Activated CD4-positive, alpha-beta T cell treated with anti-CD3 and anti-CD28 coated beads for 36 hours (primary cell): ENCODE measurements at regions not wholly inside any gene's neighbourhood (a gene's known extent, or its start where the extent isn't known, plus 50 kb on each side); places are given as distances from the start of the nearest gene placed in this dataset.

Experiments used
- ATAC-seq: fragments of 200-7000 bp; cut with Tn5 transposase; one replicate; pipeline ENCODE4 v1.10.0; 2021; ENCODE audit warnings: mild to moderate bottlenecking, moderate library complexity
- CTCF ChIA-PET: fragments of 350-600 bp; sonication (Branson Sonifier 250); formaldehyde crosslinking; loops from one replicate; lab custom pipeline; 2021; ENCODE audit warnings: antibody characterized with exemption; lab: Charles Lee
- POLR2A ChIA-PET: fragments of 350-600 bp; sonication (Branson Sonifier 250); formaldehyde crosslinking; loops from one replicate; lab custom pipeline; 2021; ENCODE audit warnings: antibody characterized with exemption, inconsistent platforms; lab: Charles Lee
- DNase-seq: peaks from one replicate; pipeline ENCODE4 v3.0.0-alpha.2; 2020
- H3K27ac Mint-ChIP-seq: one replicate; pipeline ENCODE4 v1.8.0; 2021; ENCODE audit warnings: mixed read lengths
- H3K27me3 Mint-ChIP-seq: one replicate; pipeline ENCODE4 v1.8.0; 2021; ENCODE audit warnings: mixed read lengths
- H3K36me3 Mint-ChIP-seq: one replicate; pipeline ENCODE4 v1.8.0; 2021; ENCODE audit warnings: low read depth, mixed read lengths
- H3K4me1 Mint-ChIP-seq: one replicate; pipeline ENCODE4 v1.8.0; 2021; ENCODE audit warnings: mixed read lengths
- H3K4me3 Mint-ChIP-seq: one replicate; pipeline ENCODE4 v1.8.0; 2021; ENCODE audit warnings: mild to moderate bottlenecking, moderate library complexity, mixed read lengths
- H3K9me3 Mint-ChIP-seq: one replicate; pipeline ENCODE4 v1.8.0; 2021; ENCODE audit warnings: low read depth, mixed read lengths
- intact Hi-C, 2 experiments: fragments of 100-400 bp; cut with DNase I in 1 of 2; cut with micrococcal nuclease in 1 of 2; formaldehyde crosslinking; loops; one replicate each; pipeline versions ENCODE4 v1.14.2 to v1.15.1; 2022 to 2024; cut with DNase I, micrococcal nuclease

- intact Hi-C loops: no loop called here
- ATAC-seq: no peak
- Mint-ChIP-seq H3K27ac (no peak overlapping the region), H3K27me3 (no peaks in the 10 kb centered on the region), H3K4me1 (no peaks in the 10 kb centered on the region), H3K4me3 (no peak overlapping the region), H3K9me3 (peaks cover 19% of the 10 kb centered on the region), H3K36me3 (no peaks in the 10 kb centered on the region)
- DNase-seq: no peak
- CTCF ChIA-PET: no interaction called here
- POLR2A ChIA-PET: no interaction called here
Observed at GRCh38 chr17:53891726-53892125, 69.0 kb downstream of the KIF2B start.

GRCh38 chr17:53892222-53892621 is 69.5 kb downstream of the KIF2B start:
- Mint-ChIP-seq H3K36me3 (no peaks in the 10 kb centered on the region), H3K27ac (no peak overlapping the region), H3K9me3 (peaks cover 19% of the 10 kb centered on the region), H3K4me3 (no peak overlapping the region), H3K4me1 (no peaks in the 10 kb centered on the region), H3K27me3 (no peaks in the 10 kb centered on the region)
- no peak for DNase-seq
- no peak for ATAC-seq
- ChIA-PET CTCF (no interaction called here), POLR2A (no interaction called here)
- intact Hi-C loops: no loop called here

- H3K27ac Mint-ChIP-seq: no peak overlapping the region
- DNase-seq (no peak), ATAC-seq (no peak)
- H3K36me3 Mint-ChIP-seq: no peaks in the 10 kb centered on the region
- POLR2A ChIA-PET: no interaction called here
- CTCF ChIA-PET: no interaction called here
- peaks cover 18% of the 10 kb centered on the region for H3K9me3 Mint-ChIP-seq
- H3K4me3 Mint-ChIP-seq: no peak overlapping the region
- no peaks in the 10 kb centered on the region for H3K4me1 Mint-ChIP-seq
- no peaks in the 10 kb centered on the region for H3K27me3 Mint-ChIP-seq
- intact Hi-C loops: no loop called here
Observed at GRCh38 chr17:53894591-53894990, 71.9 kb downstream of the KIF2B start.

GRCh38 chr17:53896047-53896446 is 73.3 kb downstream of the KIF2B start:
- intact Hi-C loops: no loop called here
- H3K27me3 Mint-ChIP-seq: no peaks in the 10 kb centered on the region
- no peak overlapping the region for H3K27ac Mint-ChIP-seq
- H3K9me3 Mint-ChIP-seq: peaks cover 23% of the 10 kb centered on the region
- ChIA-PET POLR2A (no interaction called here), CTCF (no interaction called here)
- no peak overlapping the region for H3K4me3 Mint-ChIP-seq
- no peak for ATAC-seq
- DNase-seq: no peak
- no peaks in the 10 kb centered on the region for H3K4me1 Mint-ChIP-seq
- no peaks in the 10 kb centered on the region for H3K36me3 Mint-ChIP-seq

GRCh38 chr17:53900951-53901350 is 78.2 kb downstream of the KIF2B start:
- ATAC-seq (no peak), DNase-seq (no peak)
- Mint-ChIP-seq H3K27ac (no peak overlapping the region), H3K27me3 (no peaks in the 10 kb centered on the region), H3K4me3 (no peak overlapping the region), H3K36me3 (no peaks in the 10 kb centered on the region), H3K9me3 (peaks cover 24% of the 10 kb centered on the region), H3K4me1 (no peaks in the 10 kb centered on the region)
- intact Hi-C loops: no loop called here
- ChIA-PET POLR2A (no interaction called here), CTCF (no interaction called here)

GRCh38 chr17:53907435-53907834 is 84.7 kb downstream of the KIF2B start:
- intact Hi-C loops: no loop called here
- Mint-ChIP-seq H3K4me3 (no peak overlapping the region), H3K27ac (no peak overlapping the region), H3K9me3 (peaks cover 14% of the 10 kb centered on the region), H3K36me3 (no peaks in the 10 kb centered on the region), H3K4me1 (no peaks in the 10 kb centered on the region), H3K27me3 (no peaks in the 10 kb centered on the region)
- no peak for ATAC-seq
- ChIA-PET CTCF (no interaction called here), POLR2A (no interaction called here)
- DNase-seq: no peak

- peaks cover 5% of the 10 kb centered on the region for H3K9me3 Mint-ChIP-seq
- ATAC-seq (no peak), DNase-seq (no peak)
- no peak overlapping the region for H3K27ac Mint-ChIP-seq
- no peaks in the 10 kb centered on the region for H3K36me3 Mint-ChIP-seq
- CTCF ChIA-PET: interaction anchor here (0.5 to 0.6 kb wide), 2 partner anchors 89 to 191 kb away, joined by 3 read pairs; no protein-coding TSS in a partner anchor
- no peak overlapping the region for H3K4me3 Mint-ChIP-seq
- intact Hi-C loops: no loop called here
- H3K4me1 Mint-ChIP-seq: no peaks in the 10 kb centered on the region
- H3K27me3 Mint-ChIP-seq: no peaks in the 10 kb centered on the region
- POLR2A ChIA-PET: no interaction called here
Observed at GRCh38 chr17:53909802-53910201, 87.1 kb downstream of the KIF2B start.

- H3K9me3 Mint-ChIP-seq: no peaks in the 10 kb centered on the region
- DNase-seq (no peak), ATAC-seq (no peak)
- H3K27me3 Mint-ChIP-seq: no peaks in the 10 kb centered on the region
- POLR2A ChIA-PET: no interaction called here
- no peaks in the 10 kb centered on the region for H3K36me3 Mint-ChIP-seq
- no peak overlapping the region for H3K27ac Mint-ChIP-seq
- H3K4me3 Mint-ChIP-seq: no peak overlapping the region
- CTCF ChIA-PET: no interaction called here
- H3K4me1 Mint-ChIP-seq: no peaks in the 10 kb centered on the region
- intact Hi-C loops: no loop called here
Observed at GRCh38 chr17:53912117-53912516, 89.4 kb downstream of the KIF2B start.

GRCh38 chr17:53919356-53919755 is 96.6 kb downstream of the KIF2B start:
- Mint-ChIP-seq H3K4me1 (no peaks in the 10 kb centered on the region), H3K4me3 (no peak overlapping the region), H3K27ac (no peak overlapping the region), H3K9me3 (peaks cover 5% of the 10 kb centered on the region), H3K27me3 (no peaks in the 10 kb centered on the region), H3K36me3 (no peaks in the 10 kb centered on the region)
- intact Hi-C loops: no loop called here
- ATAC-seq: no peak
- POLR2A ChIA-PET: no interaction called here
- DNase-seq: no peak
- CTCF ChIA-PET: no interaction called here

- intact Hi-C loops: no loop called here
- POLR2A ChIA-PET: no interaction called here
Observed at GRCh38 chr17:53924530-53925455, 102.1 kb downstream of the KIF2B start.

GRCh38 chr17:53932386-53932785 is 109.7 kb downstream of the KIF2B start:
- ATAC-seq: no peak
- no peaks in the 10 kb centered on the region for H3K4me1 Mint-ChIP-seq
- H3K36me3 Mint-ChIP-seq: no peaks in the 10 kb centered on the region

More at GRCh38 chr17:53924530-53925455, 102.1 kb downstream of the KIF2B start:
- Mint-ChIP-seq H3K9me3 (peaks cover 12% of the 10 kb centered on the region), H3K27me3 (no peaks in the 10 kb centered on the region), H3K4me3 (no peak overlapping the region), H3K27ac (no peak overlapping the region), H3K4me1 (no peaks in the 10 kb centered on the region), H3K36me3 (no peaks in the 10 kb centered on the region)
- ATAC-seq: no peak
- DNase-seq: no peak
- CTCF ChIA-PET: no interaction called here

GRCh38 chr17:53934931-53935330 is 112.2 kb downstream of the KIF2B start:
- Mint-ChIP-seq H3K27me3 (no peaks in the 10 kb centered on the region), H3K36me3 (no peaks in the 10 kb centered on the region), H3K9me3 (peaks cover 5% of the 10 kb centered on the region), H3K4me3 (no peak overlapping the region), H3K27ac (no peak overlapping the region), H3K4me1 (no peaks in the 10 kb centered on the region)
- ChIA-PET CTCF (no interaction called here), POLR2A (no interaction called here)
- ATAC-seq (no peak), DNase-seq (no peak)
- intact Hi-C loops: no loop called here

More at GRCh38 chr17:53932386-53932785, 109.7 kb downstream of the KIF2B start:
- Mint-ChIP-seq H3K9me3 (peaks cover 10% of the 10 kb centered on the region), H3K4me3 (no peak overlapping the region), H3K27ac (no peak overlapping the region), H3K27me3 (no peaks in the 10 kb centered on the region)
- ChIA-PET POLR2A (no interaction called here), CTCF (no interaction called here)
- no peak for DNase-seq
- intact Hi-C loops: no loop called here
